Adrenal gland (tissue), 5 donors: ENCODE measurements at regions not wholly inside any gene's neighbourhood (a gene's known extent, or its start where the extent isn't known, plus 50 kb on each side); places are given as distances from the start of the nearest gene placed in this dataset.

ENCODE experiments used
- POLR2A ChIP-seq, 2 donors: fragments of 450-650 bp; IDR thresholded peaks; one replicate each; pipeline ENCODE4 v1.6.1; 2017; ENCODE audit warnings: antibody characterized with exemption in 2 of 2, mild to moderate bottlenecking in 2 of 2, moderate library complexity in 1 of 2
- TF ChIP-seq, protein P1 (sequence below), 6 experiments: fragments of 450-650 bp in 4 of 6; fragments of 200-600 bp in 2 of 6; sonication (generic) in 1 of 6; IDR thresholded peaks; 1 replicate in 5 of 6; 2 replicates in 1 of 6; pipeline versions ENCODE4 v1.5.1 to v1.8.0; 2016 to 2021; ENCODE audit warnings: antibody characterized with exemption in 6 of 6, mild to moderate bottlenecking in 2 of 6, moderate library complexity in 1 of 6
- donor health status: DM: no; HTN: no; CAD: no.

DNA sequence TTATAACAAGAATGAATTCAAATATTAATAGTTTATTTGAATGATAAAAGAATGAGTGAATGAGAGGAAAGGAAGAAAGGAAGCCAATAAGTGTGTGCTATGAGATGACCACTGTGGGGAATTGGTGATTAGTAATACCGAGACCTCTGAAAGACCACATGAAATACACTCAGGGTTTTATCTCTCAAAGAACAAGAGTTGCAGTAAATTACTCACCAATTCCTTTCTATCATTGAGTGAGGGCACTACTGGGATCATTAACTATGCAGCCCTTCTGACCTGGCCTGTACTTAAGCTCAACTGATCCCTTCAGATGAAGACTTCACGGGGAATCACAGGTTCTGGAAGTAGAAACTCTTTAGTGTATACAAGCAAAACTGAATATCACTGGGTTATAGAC is 1636.1 kb downstream of the SLITRK5 start:
- TF ChIP-seq, protein P1, sequence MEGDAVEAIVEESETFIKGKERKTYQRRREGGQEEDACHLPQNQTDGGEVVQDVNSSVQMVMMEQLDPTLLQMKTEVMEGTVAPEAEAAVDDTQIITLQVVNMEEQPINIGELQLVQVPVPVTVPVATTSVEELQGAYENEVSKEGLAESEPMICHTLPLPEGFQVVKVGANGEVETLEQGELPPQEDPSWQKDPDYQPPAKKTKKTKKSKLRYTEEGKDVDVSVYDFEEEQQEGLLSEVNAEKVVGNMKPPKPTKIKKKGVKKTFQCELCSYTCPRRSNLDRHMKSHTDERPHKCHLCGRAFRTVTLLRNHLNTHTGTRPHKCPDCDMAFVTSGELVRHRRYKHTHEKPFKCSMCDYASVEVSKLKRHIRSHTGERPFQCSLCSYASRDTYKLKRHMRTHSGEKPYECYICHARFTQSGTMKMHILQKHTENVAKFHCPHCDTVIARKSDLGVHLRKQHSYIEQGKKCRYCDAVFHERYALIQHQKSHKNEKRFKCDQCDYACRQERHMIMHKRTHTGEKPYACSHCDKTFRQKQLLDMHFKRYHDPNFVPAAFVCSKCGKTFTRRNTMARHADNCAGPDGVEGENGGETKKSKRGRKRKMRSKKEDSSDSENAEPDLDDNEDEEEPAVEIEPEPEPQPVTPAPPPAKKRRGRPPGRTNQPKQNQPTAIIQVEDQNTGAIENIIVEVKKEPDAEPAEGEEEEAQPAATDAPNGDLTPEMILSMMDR (IDR thresholded peaks at IDR 0.05): no peak
- TF ChIP-seq POLR2A (IDR thresholded peaks at IDR 0.05): no peak
